T47D (cell line): ENCODE measurements at regions not wholly inside any gene's neighbourhood (a gene's known extent, or its start where the extent isn't known, plus 50 kb on each side); places are given as distances from the start of the nearest gene placed in this dataset.
"Not testable (repeated sequence)": the region's sequence is repeated elsewhere in the genome, so short reads cannot be mapped to it uniquely, and the experiment has no call there.

ENCODE experiments used
- DNase-seq, 2 experiments: peaks; one replicate each; pipeline versions ENCODE4 v3.0.0 to v3.0.0-alpha.2; 2011 to 2012; ENCODE audit warnings: low read depth in 1 of 2, low spot score in 1 of 2
- JUND ChIP-seq: IDR thresholded peaks from 2 replicates; pipeline ENCODE4 v1.6.1; 2012; ENCODE audit warnings: low read depth
- in situ Hi-C: cut with HindIII; loops from 2 replicates; pipeline ENCODE4 v1.10.0; 2016; ENCODE audit warnings: low sequenced_read_pairs, low pct_unique_long_range_greater_than_20kb

DNA sequence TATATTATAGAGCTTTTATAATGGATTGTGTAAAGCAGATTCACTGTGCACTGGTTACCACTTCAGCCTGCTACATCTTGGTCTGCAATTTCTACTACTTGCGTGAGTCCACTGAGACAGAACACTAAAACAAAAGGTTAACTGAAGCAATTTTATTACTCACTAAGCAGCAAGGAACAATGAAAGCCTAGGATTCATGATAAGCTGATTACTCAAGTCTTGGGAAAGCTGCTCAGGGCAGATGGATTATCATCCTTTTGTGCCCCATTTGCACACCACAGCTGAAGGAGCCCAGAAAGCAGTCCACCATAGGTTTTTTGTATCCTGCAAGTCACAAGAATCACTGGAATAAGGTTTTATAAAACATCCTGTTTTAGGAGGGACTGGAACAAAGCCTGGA, 1215.2 kb upstream of the TMEFF2 start:
- no peak for TF ChIP-seq JUND
- in situ Hi-C loops, result no loop called here
- no peak for DNase-seq

DNA sequence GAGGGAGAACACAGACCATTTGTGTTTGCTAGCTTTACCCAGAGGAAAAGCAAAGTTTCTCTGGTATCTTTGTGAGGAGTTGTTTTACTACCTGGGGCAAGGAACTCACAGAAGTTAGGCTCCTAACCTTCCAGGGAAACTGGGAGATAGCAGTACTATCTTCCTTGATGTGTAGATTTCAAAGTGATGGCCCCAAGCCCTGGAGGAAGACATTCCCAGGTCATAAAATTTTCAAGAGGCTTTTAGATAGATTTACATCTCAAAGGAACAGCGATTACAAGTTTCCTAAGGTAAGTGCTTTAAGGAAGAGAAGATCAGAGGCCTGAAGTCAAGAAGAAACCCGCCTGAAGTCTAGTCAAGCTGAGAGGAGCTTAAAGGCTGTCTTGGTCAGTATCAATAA, 1187.8 kb upstream of the TMEFF2 start:
- no peak for TF ChIP-seq JUND
- in situ Hi-C loops, result no loop called here
- no peak for DNase-seq

DNA sequence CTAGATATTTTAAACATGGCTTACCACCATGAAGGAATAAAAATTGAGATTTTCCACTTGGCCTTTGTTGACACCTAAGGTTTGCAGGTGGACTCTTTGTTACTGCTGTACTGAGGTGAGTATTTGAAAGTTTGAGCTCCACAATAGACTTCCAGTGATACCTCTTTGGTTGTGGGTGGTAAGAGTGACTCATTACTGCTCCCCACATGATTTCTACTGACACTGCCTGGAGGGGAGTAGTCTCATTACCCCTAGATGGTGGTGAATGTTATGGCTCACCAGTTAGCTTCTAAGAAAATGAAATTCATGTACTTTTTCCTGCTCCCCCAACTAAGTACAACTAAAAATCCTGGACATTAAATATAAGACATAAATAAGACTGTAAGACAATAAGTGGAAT, 1183.1 kb upstream of the TMEFF2 start:
- in situ Hi-C loops, result no loop called here
- TF ChIP-seq JUND, result no peak
- DNase-seq, result no peak

DNA sequence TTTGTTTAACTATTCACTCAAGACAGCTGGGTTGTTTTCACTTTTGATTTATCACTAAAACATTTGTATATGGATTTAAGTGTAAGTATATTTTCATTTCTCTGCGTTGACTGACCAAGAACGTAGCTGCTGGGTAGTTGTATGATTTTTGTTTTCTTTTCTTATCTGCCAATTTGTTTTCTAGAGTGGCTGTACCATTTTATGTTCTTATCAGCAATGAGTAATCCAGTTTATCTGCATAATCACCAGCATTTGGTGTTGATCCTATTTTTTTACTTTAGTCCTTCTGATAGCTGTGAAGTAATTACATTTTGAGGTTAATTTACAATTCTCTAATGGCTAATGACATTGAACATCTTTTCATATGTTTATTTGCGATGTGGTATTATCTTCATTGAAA, 1178.4 kb upstream of the TMEFF2 start:
- no peak for DNase-seq
- in situ Hi-C loops, result no loop called here
- no peak for TF ChIP-seq JUND

DNA sequence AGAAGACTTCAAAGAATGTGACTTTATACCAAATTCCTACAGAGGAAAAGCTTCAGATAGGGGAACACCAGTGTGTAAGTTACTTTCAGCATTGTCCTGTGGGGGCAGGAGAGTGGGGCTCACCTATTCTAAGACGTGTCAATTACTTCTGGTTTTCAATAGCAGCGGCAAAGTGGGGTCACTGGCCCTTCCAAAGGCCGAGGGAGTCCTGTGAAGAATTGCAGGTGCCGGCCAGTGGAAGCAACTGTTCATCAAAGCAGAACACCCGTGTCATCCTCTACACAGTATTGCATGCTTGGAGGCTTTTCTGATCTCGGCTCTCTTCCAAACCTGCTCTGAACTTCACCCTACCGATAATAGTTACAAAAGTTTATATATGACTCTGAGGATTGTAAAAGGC, 1176.5 kb upstream of the TMEFF2 start:
- DNase-seq, result no peak
- in situ Hi-C loops, result no loop called here
- TF ChIP-seq JUND, result no peak

DNA sequence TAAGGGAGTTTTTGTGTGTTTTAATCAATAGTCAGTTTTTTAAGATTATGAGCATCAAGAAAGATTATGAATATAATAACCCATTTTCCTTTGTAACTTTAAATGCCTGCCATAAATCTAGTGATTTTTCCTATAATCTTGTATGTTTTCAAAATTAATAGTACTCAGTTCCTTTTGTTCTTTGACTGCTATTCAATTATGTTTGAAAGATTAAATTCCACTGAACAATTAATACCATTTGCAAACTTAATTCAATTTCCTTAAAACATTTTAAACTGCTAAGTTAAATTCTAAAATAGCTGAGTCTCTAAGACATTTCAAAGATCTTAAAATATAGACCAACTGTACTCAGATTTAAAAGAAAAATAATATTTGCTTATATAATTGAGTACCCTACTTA, 1173.9 kb upstream of the TMEFF2 start:
- in situ Hi-C loops, result no loop called here
- no peak for DNase-seq
- no peak for TF ChIP-seq JUND

DNA sequence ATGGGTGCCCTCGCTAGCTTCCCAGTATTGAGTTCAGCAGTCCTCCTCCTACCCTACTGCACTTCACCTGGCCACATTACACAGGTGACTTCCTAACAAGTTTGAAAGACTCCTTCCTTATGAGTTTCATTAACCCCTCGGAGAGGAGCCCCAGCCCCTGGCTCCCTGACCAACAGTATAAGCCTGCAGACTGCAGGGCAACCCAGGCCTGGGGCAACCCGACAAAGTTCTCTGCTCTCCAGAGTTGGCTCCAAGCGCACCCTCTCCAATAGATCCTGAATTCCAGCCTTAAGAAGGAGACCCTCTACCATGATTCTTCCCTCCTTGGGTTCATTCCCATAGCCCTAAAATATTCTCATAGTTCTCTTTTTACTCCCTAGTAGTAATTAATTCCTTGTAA, 1162.8 kb upstream of the TMEFF2 start:
- TF ChIP-seq JUND, result no peak
- in situ Hi-C loops, result no loop called here
- DNase-seq, result no peak

DNA sequence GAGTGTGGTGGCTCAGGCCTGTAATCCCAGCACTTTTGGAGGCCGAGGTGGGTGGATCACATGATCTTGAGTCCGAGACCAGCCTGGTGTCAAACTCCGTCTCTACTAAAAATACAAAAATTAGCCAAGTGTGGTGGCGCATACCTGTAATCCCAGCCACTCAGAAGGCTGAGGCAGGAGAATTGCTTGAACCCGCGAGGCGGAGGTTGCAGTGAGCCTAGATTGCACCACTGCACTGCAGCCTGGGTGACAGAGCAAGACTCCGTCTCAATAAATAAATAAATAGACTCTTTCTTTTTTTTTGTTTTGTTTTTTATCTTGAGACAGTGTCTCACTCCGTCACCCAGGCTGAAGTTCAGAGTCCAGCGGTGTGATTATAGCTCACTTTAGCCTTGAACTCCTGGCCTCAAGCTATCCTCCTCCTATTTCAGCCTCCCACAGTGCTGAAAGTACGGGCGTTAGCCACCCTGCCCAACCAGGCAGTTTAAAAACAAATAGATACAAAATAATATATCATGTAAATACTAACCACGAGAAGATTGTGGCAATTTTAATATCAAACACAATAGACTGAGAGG, 1158.0 kb upstream of the TMEFF2 start:
- in situ Hi-C loops, DNase-seq: not testable (repeated sequence)

DNA sequence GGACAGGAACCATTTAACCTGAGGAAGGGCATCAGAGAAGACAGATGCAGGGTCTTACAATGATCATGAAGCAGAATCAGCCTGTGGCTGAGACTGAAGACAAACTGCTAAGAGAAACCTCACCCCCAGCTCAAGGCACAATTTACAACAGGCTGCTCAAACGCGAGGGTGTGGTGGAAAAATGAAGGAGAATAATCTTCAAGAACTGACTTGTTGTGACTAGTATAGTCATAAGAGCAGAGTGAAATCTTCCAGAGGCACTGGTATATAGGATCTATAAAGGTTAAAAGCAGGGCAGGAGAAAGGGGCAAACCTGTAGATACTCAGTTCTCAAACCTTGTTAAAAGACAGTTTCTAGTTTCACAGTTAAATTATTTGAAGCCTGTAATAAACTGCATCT, 1155.8 kb upstream of the TMEFF2 start:
- in situ Hi-C loops, result no loop called here
- DNase-seq, result no peak
- TF ChIP-seq JUND, result no peak

DNA sequence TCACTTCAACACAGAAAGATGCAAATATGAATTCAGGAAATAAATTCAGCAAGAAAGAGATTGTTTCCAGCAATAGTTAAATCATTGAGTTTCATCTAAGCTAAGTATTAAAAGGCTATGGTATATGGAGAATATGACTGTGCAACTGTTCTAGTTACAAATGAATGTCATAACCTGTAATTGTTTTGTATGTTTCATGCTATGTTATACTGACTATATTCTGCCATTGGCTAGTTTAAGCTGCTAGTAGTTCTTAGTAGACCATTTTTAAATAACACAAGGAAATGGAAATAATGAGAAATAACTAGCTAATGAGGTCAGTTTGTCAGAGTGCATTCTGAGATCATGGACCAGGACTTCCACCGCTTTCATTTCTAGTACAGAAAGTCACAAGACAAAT, 1154.9 kb upstream of the TMEFF2 start:
- no peak for DNase-seq
- in situ Hi-C loops, result no loop called here
- no peak for TF ChIP-seq JUND

DNA sequence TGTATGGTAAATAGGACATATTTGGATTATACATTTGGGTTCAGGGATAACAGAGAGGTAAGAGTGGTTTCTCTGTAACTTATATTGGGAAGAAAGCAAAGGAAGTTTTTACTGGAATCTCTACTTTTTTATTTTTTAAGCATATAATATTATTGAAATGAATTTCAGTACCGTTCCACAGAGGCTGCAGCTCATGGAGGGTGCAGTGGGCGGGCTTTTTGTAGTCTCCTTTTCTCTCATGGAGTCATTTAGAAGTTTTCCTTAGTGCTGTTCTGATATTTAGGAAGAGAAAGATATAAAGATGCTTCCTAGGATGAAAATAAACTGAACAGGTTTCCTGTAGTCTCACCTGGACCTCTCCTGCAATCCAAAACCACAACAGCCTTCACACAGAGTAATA, 1153.3 kb upstream of the TMEFF2 start:
- DNase-seq, result no peak
- in situ Hi-C loops, result no loop called here
- TF ChIP-seq JUND, result no peak

DNA sequence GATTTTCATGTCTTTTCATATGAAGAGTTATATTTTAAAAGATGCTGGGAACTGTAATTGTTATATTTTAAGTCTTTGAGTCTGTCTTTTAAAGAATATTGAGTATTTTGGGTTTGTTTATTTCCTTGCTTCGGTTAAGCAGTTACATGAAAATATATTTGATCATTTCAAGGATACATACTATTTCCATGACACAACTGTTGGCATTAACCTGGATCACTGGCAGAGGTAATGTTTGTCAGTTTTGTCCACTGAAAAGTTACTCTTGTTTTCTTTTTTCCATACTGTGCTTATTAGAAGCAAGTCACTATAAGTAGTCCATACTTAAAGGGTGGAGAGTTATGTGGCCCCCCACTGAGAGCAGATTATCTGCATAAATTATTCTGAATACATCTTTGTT, 1142.0 kb upstream of the TMEFF2 start:
- in situ Hi-C loops, result no loop called here
- no peak for TF ChIP-seq JUND
- DNase-seq, result no peak

DNA sequence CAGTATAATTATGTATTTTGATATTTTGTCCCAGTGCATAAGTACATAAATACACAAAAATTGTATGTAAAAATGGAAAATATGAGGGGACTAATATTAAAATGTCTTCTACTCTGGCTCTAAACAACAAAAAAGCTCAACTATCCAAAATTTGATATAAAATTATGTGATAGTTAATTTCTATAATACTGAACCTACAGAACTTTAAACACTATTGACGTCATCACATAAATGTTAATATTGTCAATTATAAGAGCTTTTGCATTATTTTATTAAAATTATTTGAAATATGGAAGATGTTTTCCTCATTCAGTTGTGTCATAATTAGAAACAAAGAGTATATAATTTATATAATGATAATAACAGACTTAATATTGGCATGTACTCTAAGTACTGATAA, 1139.7 kb upstream of the TMEFF2 start:
- no peak for DNase-seq
- in situ Hi-C loops, result no loop called here
- TF ChIP-seq JUND, result no peak

DNA sequence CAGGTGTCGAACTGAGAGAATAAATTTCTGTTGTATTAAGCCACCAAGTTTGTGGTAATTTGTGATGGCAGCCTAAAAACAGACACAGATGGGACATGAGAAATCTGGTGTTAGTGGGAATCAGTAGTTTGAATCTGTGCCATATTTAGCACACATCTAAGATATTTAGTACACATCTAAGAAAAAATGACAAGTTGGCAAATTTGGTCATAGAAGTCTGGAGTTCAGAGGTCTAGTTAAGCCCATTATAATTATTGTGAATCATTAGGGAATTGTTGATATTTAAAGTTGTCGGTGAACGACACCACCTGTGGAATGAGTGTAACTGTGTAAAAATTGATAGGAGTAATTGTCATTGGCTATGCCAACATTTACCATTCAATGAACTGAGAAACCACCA, 1138.8 kb upstream of the TMEFF2 start:
- DNase-seq, result no peak
- in situ Hi-C loops, result no loop called here
- no peak for TF ChIP-seq JUND
